GM19328 (cell line): ENCODE measurements at regions not wholly inside any gene's neighbourhood (a gene's known extent, or its start where the extent isn't known, plus 50 kb on each side); places are given as distances from the start of the nearest gene placed in this dataset.

Source experiments
- ATAC-seq: cut with Tn5 transposase; IDR thresholded peaks from one replicate; pipeline ENCODE4 v1.9.1; 2021; ENCODE audit warnings: mild to moderate bottlenecking, moderate library complexity; ENCODE audit not compliant: unreplicated experiment

DNA sequence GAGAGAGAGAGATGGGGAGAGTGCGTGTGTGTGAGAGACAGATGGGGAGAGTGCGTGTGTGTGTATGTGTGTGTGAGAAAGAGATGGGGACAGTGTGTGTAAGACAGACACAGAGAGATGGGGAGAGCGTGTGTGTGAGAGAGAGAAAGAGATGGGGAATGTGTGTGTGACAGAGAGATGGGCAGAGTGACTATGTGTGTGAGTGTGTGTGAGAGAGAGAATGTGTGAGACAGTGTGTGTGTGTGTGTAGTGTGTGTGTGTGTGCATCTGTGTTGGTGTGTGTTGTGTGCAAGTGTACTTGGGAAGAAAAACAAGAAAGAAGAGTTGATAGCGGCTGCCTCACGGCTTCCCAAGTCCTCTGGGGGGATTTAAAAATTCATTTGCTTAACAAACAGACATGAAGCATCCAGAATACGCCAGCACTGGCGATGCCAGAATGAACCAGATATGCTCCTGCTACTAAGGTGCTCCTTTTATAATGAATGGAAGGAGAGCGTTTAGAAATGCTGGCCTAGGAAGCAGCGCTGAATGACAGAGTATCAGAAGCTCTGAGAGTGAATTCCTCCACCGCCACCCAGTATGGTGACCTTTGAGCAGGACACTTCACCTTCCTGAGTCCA, 186.1 kb upstream of the TSC22D2 start:
- no peak for ATAC-seq

DNA sequence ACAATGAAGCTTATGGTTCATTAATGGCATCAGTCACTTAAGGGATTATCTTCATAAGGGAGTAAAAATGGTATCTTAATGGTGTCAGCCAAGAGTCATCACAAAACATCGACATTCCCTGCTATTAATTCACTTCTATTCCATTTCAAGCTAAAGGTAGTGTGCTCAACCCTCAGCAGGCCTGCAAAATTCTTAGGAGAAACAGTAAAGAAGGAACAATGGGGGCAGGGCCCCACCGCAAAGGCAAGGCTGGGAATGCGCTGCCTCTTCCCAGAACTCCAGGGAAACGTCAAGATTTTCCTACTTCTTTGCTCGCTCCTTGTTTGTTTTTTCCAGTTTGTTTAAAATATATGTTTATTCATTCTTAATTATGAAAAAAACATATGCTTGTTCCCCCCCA, 187.3 kb upstream of the TSC22D2 start:
- no peak for ATAC-seq

DNA sequence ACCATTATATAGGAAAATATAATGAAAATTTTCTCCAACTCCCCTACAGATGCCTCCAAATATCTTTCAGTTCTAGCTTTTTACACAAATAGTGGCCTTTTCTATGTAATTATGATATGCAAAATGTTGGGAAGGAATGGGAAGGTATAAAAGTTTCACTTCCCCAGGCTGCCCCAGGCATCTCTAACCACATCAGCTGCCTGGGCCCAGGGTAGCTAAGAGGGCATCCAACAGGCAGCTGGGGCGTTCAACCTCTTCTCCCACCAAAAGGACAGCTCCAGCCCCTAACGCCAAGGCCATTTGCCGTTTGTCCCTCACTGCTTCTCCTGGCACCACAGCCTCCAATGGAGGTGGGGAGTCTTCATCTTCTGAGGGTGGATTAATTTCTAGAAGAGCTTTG, 188.1 kb upstream of the TSC22D2 start:
- ATAC-seq, result no peak

DNA sequence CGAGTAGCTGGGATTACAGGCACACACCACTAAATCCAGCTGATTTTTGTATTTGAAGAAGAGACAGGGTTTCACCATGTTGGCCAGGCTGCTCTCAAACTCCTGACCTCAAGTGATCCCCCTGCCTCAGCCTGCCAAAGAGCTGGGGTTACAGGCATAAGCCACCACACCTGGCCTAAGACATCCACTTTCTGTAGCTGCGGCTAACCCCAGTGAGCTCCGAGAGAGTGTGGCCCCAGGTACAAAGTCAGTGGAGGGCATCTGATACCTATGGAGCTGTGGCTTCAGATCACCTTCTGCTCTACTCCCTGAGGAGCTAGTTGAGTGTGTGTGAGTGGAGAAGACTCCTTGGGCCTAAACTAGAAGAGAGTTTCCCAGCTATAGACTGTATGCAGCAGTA, 189.3 kb upstream of the TSC22D2 start:
- ATAC-seq, result no peak

DNA sequence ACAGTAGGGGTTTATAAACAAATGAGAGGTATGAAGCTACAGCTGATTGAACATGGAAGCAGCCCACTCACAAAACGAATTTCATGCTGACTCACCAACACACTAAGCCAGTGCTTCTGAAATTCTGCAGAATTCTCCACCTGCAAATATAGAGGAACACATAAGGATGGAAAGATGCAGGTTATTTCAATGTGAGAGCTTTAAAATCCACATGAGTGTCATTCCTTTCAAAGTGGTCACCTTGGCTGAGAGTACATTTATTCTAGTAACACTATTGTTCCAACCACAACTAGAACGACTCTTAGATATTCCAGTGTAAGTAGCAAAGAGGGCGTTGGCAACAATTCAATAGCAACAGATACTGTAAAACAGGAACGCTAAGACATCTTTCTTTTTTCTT, 189.9 kb upstream of the TSC22D2 start:
- no peak for ATAC-seq

DNA sequence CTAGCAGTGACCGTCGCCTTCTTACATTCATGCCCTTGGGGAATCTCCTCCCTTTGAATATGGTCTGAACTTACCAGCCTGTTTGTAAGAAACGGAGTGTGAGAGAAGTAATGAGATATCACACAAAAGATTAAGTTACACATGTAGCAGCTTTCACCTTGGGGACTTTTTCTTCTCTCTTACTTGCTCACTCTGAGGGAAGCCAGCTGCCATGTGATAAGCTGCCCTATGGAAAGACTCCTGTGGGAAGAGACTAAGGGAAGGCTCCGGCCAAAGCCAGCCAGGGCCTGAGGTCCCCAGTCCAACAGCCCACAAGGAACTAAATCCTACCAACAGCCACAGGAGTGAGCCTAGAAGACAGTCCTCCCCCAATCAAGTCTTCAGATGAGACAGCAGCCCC, 190.4 kb upstream of the TSC22D2 start:
- ATAC-seq, result no peak

DNA sequence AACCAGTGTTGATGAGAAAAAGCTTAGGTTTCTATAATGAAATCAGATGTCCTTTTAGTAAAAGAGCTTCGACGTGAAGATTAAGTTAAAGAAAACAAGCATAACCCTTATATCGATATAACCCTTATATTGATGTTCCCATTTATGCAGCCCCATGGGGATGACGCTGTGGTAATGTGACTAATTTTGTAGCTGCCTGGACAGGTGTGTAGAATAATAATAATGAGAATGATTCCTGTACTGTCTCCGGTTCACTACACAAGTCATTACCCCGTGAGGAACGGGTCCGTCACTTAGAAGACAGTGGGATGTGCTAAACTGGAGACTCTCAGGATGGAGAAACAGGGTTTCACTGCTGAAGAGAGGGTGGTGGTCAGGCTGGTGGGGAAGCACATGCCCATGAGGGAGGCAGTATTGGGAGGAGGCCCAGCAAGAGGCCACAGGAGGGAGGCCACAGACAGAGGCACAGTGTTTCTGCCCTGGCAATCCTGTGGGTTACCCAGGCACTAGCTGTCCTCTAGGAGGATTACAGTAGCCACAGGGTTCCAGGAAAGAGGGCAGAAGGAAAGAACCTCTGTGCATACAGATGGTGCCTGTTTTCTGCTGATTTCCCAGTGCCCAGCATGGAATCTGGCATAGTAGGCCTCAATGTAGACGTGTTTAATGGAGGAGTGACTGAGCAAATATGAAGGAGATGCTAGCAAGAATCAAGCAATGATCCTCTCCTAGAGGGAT, 191.1 kb upstream of the TSC22D2 start:
- ATAC-seq, result no peak

DNA sequence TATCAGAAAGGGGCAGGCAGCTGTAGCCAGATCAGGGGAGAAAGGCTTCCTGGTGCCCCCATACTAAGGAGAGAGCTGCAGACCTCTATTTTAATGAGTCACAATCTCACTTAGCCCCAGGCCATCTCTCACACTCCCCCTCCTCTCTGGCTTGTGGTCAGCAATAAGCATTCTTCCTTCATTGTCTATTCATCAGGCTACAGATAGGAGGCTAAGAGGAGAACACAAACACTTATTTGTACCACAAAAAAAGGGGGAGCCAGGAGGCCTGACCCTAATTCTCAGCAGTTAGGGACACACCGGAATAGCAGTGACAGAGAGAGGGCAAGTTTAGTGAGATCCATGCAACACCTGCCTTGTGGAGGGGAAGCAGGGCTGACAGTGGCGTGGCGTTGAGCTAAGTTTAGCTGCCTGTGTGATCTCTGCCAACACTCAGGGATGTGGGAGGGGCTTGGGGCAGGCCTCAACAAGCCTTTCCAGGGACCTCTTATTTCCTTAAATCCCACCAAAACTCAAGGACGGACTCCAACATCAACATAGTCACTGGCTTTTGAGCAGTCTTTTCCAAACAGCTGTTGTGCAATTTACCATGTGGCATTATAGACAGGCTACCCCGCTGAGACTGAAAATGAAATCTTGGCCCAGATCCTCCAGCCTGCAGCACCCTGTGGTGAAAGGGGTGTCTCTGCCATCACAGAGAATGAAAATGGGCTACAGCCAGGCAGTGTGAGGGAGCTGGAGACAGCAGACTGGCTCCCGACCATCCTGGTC, 191.9 kb upstream of the TSC22D2 start:
- no peak for ATAC-seq

DNA sequence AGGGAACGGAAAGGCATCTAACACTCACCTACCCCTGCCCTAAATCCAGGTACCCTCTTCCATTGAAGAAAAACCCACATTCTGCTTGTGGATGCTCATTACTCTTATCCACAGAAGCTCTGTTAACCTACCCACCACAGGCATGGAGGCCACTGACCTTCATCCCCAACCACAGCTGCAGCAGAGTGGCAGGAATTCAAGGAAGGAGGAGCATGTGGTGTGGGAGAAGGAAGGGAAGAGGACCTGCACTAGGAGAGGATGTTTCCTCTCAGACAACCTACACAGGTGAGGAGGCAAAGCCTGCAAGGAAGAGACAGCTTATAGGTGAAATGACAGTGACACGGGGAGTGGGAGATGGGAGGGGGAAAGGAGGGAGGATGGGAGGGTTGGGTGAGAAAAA, 192.5 kb upstream of the TSC22D2 start:
- ATAC-seq, result no peak

DNA sequence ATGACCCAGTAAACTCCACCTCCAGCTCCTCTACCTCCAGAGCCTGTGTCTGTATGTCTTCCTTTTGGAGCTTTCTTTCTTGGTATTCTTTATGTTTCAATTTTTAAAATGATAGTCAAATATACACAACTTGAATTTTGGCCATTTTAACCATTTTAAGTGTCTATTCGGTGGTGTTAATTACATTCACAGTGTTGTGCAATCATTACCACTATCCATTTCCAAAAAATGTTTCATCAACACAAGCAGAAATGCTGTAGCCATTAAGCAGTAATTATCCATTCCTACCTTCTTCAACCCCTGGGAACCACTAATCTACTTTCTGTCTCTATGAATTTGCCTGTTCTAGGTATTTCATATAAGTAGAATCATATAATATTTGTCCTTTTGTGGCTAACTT, 194.5 kb upstream of the TSC22D2 start:
- no peak for ATAC-seq

DNA sequence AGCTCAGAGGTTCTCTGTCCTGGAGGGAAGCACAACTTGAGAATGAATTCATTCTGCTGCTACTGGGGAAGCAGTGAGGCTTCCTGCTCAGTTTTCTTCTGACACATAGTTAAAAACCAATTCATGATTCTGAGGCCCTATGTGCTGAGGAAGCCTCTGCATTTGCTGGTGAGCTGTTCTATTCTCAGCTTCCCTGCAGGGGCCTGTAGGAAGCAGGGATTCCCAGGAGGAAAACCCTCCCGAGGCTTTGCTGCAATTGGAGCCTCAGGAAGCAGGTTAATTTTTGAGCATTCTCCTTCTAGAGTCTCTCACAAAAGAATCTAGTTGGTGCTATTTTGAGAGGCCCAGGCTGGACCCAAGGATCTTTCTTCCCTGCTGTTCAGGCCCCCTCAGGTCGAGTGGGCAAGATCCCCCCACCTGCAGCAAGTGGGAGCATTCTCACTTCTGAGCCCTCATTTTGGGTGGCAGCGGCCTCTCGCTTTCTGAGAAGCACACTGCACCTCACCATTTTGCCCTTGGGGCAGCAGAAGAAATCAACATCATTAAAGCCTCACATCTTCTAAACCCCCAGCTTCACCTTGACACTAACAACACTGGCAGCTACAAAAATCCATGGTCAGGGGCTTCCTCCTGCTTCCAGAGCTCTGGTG, 197.5 kb upstream of the TSC22D2 start:
- no peak for ATAC-seq

DNA sequence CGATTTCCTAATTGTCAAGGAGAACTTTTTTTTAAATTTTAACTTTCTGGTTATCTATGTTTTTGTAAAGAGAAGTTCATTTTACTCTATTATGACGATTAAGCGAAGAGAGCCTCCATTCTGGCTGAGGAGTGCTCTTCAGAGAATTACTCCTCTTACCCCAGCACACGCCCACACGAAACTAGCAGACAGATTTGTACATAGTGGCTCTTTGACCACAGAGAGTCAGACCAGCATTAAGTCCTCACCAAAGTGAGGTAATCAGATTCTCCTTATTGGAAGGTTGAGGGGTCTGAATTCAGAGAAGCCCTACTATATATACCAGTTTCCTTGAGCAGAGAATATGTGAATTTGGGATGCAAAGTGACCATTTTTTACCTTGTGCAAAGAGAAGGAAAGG, 204.8 kb upstream of the TSC22D2 start:
- no peak for ATAC-seq

DNA sequence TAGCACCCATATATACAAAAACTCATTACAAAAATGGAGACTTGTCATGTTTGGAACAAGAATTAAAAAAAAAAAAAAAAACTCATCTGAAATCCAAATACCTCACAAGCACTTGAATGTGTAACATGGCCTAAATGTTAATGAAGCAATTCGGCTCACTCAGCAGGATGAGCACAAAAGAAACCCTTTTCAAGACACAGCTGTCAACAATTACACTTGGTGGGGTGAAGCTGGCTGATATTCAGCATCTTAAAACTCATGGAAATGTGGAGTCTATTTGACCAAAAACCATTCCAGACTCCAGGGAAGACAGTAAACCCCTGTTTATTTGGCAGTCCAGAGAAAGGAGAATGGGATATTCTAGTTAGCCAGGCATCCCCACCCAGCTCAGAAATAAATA, 205.4 kb upstream of the TSC22D2 start:
- no peak for ATAC-seq

DNA sequence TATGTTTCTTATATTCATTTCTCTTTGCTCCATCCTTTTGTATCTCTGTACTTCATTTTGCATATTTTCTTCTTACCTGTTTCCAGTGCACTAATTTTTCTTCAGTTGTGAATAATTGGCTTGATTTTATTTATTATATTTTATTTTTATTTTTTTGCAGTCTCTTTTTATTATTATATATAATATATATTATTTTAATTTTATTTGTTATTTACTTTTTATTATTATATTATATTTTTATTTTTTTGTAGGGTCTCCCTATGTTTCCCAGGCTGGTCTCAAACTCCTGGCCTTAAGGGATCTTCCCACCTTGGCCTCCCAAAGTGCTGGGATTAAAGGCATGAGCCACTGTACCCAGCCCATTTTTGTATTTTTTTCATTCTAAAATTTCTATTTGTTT, 213.1 kb upstream of the TSC22D2 start:
- no peak for ATAC-seq

DNA sequence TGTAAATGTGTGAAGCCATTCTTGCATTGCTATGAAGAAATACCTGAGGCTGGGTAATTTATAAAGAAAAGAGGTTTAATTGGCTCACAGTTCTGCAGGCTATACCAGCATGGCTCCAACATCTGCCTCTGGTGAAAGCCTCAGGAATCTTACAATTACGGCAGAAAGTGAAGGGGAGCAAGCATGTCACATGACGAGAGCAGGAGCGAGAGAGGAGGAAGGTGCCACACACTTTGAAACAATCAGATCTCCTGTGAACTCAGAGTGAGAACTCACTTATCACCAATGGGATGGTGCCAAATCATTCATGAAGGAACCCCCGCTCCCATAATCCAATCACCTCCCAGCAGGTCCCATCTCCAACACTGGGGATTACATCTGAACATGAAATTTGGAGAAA, 213.6 kb upstream of the TSC22D2 start:
- ATAC-seq, result no peak

DNA sequence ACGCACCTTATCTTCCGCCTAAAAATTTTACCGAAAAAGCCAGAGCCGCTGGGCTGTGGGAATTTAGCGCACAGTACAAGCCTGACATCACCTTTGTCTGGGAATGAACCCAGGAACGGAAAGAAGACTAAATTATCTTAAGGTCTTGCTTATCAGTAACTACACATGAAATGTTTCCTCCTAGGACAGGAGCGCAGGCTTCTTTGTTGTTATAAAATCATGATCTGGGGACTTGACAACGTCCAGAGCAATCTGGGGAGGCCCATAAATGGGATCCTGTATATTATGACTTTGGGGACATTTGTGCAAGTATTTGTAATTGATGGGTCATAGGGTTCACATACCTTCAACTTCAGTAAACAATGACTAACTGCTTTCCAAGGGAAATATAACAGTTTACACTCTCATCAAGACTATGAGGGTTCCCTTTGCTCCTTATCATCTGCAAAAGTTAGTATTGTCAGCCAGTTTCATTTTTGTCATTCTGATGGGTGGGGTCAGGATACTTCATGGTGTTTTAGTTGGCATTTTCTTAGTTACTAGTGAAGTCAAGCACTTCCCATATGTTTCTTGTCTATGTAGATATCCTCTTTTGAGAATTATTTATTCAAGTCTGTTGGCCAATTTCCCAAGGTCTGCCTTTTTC, 213.9 kb upstream of the PFN2 start:
- ATAC-seq, result no peak

DNA sequence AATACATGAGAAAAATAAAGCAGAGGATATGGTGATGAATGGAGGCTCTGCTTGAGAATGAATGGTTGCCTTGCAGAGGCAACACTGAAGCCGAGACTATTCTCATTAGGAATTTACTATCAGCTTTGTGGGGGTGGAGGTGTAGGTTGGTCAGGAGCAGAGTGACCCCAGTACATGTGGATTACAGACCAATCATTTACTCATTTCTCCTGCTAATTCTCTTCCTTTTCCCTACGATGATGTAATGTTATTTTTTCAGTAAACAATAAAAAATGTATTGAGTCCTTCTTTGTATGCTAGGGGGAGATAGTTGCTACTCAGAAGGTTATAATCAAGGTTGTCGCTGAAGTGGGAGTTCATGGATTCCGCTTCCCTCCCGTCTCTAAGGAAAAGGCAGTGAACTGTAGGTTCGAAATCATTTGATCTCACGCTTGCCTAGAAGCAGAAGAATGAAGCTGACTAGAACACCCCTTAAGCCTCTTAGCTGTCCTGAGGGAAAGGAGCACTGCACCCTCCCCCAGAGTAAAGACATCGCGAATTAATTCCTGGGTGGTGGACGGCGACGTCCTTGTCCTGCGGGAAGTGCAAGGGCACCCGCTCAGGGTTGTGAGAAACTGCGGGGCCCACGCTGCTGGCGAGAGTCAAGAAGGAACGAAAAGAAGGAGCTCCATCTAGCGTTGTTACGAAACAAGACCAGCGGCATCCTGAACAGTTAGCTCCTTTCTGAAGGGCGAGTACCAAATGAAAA, 213.2 kb upstream of the PFN2 start:
- peak; percentile 92 for ATAC-seq

DNA sequence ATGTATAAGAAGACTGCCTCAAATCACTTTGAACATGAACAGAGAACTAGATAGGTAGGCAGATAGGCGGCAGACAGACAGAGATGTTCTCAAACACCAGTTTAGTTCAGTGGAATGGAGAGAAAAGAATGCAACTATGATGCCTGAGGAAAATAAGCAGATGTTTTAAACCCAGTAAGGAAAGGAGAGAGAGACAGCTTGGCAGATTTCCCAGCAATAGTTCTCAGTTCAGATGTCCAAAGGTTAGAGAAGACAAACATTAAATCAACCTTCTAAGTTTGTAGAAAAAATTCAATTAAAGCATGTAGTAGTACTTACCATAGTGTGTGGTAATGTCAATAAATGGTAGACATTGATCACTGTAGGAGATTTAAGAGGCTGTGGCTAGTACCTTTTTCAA, 209.6 kb upstream of the PFN2 start:
- ATAC-seq, result no peak

DNA sequence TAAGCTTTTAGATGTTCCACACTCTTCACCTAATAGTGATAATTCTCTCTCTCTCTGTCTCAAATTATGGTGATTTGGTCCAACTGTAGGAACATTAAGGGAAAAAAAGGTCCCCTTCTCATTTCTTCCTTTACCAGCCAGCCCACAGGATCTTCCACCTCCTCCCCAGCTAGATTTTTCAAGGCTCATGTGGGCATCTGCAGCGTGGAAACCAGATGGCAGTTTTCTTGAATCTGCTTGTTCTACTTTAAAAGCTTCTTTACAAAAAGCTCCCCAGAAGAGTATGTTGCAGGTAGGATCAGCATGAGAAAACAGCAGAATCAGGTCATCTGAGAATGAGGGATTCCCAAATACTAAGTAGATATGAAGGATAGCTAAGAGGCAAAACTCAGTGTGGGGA, 208.6 kb upstream of the PFN2 start:
- ATAC-seq, result no peak

DNA sequence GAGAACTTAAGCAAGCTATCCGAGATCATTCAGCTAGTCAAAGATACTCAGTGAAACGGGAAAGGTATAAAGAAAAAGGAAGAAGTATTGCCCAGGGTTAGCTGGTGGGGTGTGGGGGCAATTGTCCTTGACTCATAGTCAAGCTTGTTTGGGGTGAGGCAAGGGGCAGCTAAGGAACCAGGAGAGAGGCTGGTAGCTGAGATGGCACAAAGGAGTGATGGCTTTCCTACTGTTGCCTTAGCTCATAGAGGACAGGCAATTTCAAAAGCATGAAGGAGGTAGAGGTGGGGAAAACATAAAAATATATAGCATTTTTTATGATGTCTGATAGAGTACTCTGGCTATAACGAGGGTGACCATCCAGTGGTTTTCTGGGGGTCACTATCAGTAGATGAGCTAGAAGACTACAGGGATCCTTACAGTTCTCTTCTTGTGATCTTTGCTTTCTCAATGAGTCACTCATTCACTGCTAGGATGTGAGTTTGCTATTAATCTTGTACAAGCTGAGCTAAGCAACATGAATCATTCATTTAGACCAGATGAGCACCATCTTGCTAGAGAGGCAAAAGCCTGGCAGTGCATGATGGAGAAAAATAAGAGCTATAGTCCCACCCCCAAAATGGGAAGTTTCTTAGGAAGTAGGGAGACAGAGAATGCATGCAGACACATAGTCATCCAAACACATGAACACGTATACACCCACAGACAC, 207.1 kb upstream of the PFN2 start:
- no peak for ATAC-seq
